Neural cell (in vitro differentiated cells): ENCODE measurements at regions not wholly inside any gene's neighbourhood (a gene's known extent, or its start where the extent isn't known, plus 50 kb on each side); places are given as distances from the start of the nearest gene placed in this dataset.

Source experiments
- H2AFZ ChIP-seq: fragments of 200-600, 300-800 bp; sonication (generic), shearing (Covaris generic); 2 replicates; pipeline ENCODE4 v1.6.0; 2014; ENCODE audit warnings: low read depth, mild to moderate bottlenecking, antibody characterized with exemption, low read length, moderate library complexity
- H3F3A ChIP-seq: fragments of 200-600 bp; shearing (Covaris generic); 2 replicates; pipeline ENCODE4 v1.6.1; 2016; ENCODE audit warnings: mild to moderate bottlenecking, moderate library complexity, mixed read lengths, antibody characterized with exemption, low read length; ENCODE audit not compliant: insufficient read depth, poor library complexity, severe bottlenecking
- H3K27ac ChIP-seq: fragments of 200-600, 300-800 bp; sonication (generic), shearing (Covaris generic); 2 replicates; pipeline ENCODE4 v1.5.1; 2014; ENCODE audit warnings: mild to moderate bottlenecking, low read length, moderate library complexity
- H3K27me3 ChIP-seq: fragments of 300-800, 200-600 bp; sonication (generic), shearing (Covaris generic); 2 replicates; pipeline ENCODE4 v1.6.0; 2014; ENCODE audit warnings: mild to moderate bottlenecking, low read depth, low read length, moderate library complexity; ENCODE audit not compliant: insufficient read depth
- H3K36me3 ChIP-seq: fragments of 300-800, 200-600 bp; sonication (generic), shearing (Covaris generic); 2 replicates; pipeline ENCODE4 v1.5.1; 2014; ENCODE audit warnings: mild to moderate bottlenecking, antibody characterized with exemption, low read length, moderate library complexity; ENCODE audit not compliant: insufficient read depth
- H3K4me2 ChIP-seq: fragments of 300-800, 200-600 bp; sonication (generic), shearing (Covaris generic); 2 replicates; pipeline ENCODE4 v1.6.0; 2014; ENCODE audit warnings: mild to moderate bottlenecking, low read length
- H3K4me3 ChIP-seq: fragments of 300-800, 200-600 bp; sonication (generic), shearing (Covaris generic); 2 replicates; pipeline ENCODE4 v1.5.1; 2014; ENCODE audit warnings: mild to moderate bottlenecking, low read length, moderate library complexity
- H3K79me2 ChIP-seq: fragments of 200-600 bp; shearing (Covaris generic); replicated peaks from 2 replicates; pipeline ENCODE4 v1.6.0; 2014; ENCODE audit warnings: mild to moderate bottlenecking, low read length, moderate library complexity; ENCODE audit not compliant: insufficient read depth
- H3K9ac ChIP-seq: fragments of 300-800, 200-600 bp; sonication (generic), shearing (Covaris generic); 2 replicates; pipeline ENCODE4 v1.6.1; 2016; ENCODE audit warnings: mild to moderate bottlenecking, low read length, mixed read lengths
- H3K9me2 ChIP-seq: fragments of 200-600 bp; shearing (Covaris generic); 2 replicates; pipeline ENCODE4 v1.6.1; 2016; ENCODE audit warnings: mild to moderate bottlenecking, low read length, mixed read lengths; ENCODE audit not compliant: insufficient read depth
- H3K9me3 ChIP-seq: fragments of 200-600, 300-800 bp; sonication (generic), shearing (Covaris generic); 2 replicates; pipeline ENCODE4 v1.6.1; 2016; ENCODE audit warnings: mild to moderate bottlenecking, mixed run types, low read length, moderate library complexity, mixed read lengths
- H4K20me1 ChIP-seq: fragments of 200-600 bp; shearing (Covaris generic); 2 replicates; pipeline ENCODE4 v1.6.1; 2016; ENCODE audit warnings: mild to moderate bottlenecking, mixed run types; ENCODE audit not compliant: insufficient read depth
- CTCF ChIP-seq: fragments of 450-650 bp; IDR thresholded peaks from 2 replicates; pipeline ENCODE4 v1.5.1; 2014; ENCODE audit warnings: antibody characterized with exemption, mild to moderate bottlenecking, moderate library complexity; ENCODE audit not compliant: poor library complexity, severe bottlenecking
- EP300 ChIP-seq: fragments of 450-650 bp; conservative IDR thresholded peaks from 2 replicates; pipeline ENCODE4 v1.6.1; 2014; ENCODE audit warnings: antibody characterized with exemption, mild to moderate bottlenecking, moderate library complexity; ENCODE audit not compliant: poor library complexity, severe bottlenecking
- EZH2 ChIP-seq: fragments of 200-600, 300-800 bp; shearing (Covaris generic), sonication (generic); IDR thresholded peaks from 2 replicates; pipeline ENCODE4 v1.6.1; 2014; ENCODE audit warnings: antibody characterized with exemption, low read length, borderline replicate concordance, mild to moderate bottlenecking; ENCODE audit not compliant: insufficient read depth, poor library complexity, severe bottlenecking
- MXI1 ChIP-seq: fragments of 450-650 bp; conservative IDR thresholded peaks from 2 replicates; pipeline ENCODE4 v1.6.1; 2014; ENCODE audit warnings: antibody characterized with exemption, mild to moderate bottlenecking; ENCODE audit not compliant: poor library complexity, severe bottlenecking
- POLR2AphosphoS5 ChIP-seq: IDR thresholded peaks from 2 replicates; pipeline ENCODE4 v1.6.1; 2012
- RAD21 ChIP-seq: fragments of 450-650 bp; conservative IDR thresholded peaks from 2 replicates; pipeline ENCODE4 v1.6.1; 2014; ENCODE audit warnings: antibody characterized with exemption, mild to moderate bottlenecking, moderate library complexity
- REST ChIP-seq: IDR thresholded peaks from 2 replicates; pipeline ENCODE4 v1.6.1; 2012; ENCODE audit warnings: borderline replicate concordance
- SMC3 ChIP-seq: fragments of 450-650 bp; conservative IDR thresholded peaks from 2 replicates; pipeline ENCODE4 v1.6.1; 2014; ENCODE audit warnings: antibody characterized with exemption, mild to moderate bottlenecking, moderate library complexity; ENCODE audit not compliant: poor library complexity
- TAF1 ChIP-seq: IDR thresholded peaks from 2 replicates; pipeline ENCODE4 v1.6.1; 2012; ENCODE audit warnings: low read depth

GRCh38 chr14:103231376-103232019, 102.5 kb upstream of the EIF5 start:
- Histone ChIP-seq H3K79me2 (no peaks in the 10 kb centered on the region), H4K20me1 (no peaks in the 10 kb centered on the region), H3K27ac (no peak overlapping the region), H3F3A (no peaks in the 10 kb centered on the region), H3K36me3 (no peaks in the 10 kb centered on the region), H3K9me3 (no peaks in the 10 kb centered on the region), H3K4me2 (no peak overlapping the region), H3K27me3 (no peaks in the 10 kb centered on the region), H2AFZ (no peak overlapping the region), H3K4me3 (no peak overlapping the region), H3K9me2 (no peaks in the 10 kb centered on the region), H3K9ac (no peak overlapping the region)
- TF ChIP-seq MXI1 (no peak), CTCF (no peak), SMC3 (no peak), POLR2AphosphoS5 (no peak)

GRCh38 chr14:103232031-103232808, 101.8 kb upstream of the EIF5 start:
- H4K20me1 ChIP-seq: no peaks in the 10 kb centered on the region
- H3K9ac ChIP-seq: no peak overlapping the region
- no peak overlapping the region for H3K4me3 ChIP-seq
- no peak overlapping the region for H3K27ac ChIP-seq
- H3K9me3 ChIP-seq: no peaks in the 10 kb centered on the region
- no peaks in the 10 kb centered on the region for H3F3A ChIP-seq
- H3K27me3 ChIP-seq: no peaks in the 10 kb centered on the region
- no peaks in the 10 kb centered on the region for H3K36me3 ChIP-seq
- H2AFZ ChIP-seq: no peak overlapping the region
- no peaks in the 10 kb centered on the region for H3K9me2 ChIP-seq
- no peak overlapping the region for H3K4me2 ChIP-seq
- H3K79me2 ChIP-seq: no peaks in the 10 kb centered on the region
- TF ChIP-seq CTCF (no peak), POLR2AphosphoS5 (no peak), REST (no peak), RAD21 (no peak), TAF1 (no peak), MXI1 (no peak), EZH2 (no peak), SMC3 (no peak), EP300 (no peak)
